Suprapubic skin (tissue), 4 donors: ENCODE measurements at regions not wholly inside any gene's neighbourhood (a gene's known extent, or its start where the extent isn't known, plus 50 kb on each side); places are given as distances from the start of the nearest gene placed in this dataset.

Source experiments
- POLR2A ChIP-seq, 2 donors: fragments of 450-650 bp; IDR thresholded peaks; one replicate each; pipeline ENCODE4 v1.6.1; 2017; ENCODE audit warnings: antibody characterized with exemption in 2 of 2, mild to moderate bottlenecking in 2 of 2, moderate library complexity in 2 of 2
- POLR2AphosphoS5 ChIP-seq, 3 donors: sonication (generic); formaldehyde crosslinking; IDR thresholded peaks; one replicate each; pipeline ENCODE4 v1.6.1; 2017; ENCODE audit warnings: antibody characterized with exemption in 3 of 3
- TF ChIP-seq, protein P1 (sequence below), 2 donors: fragments of 200-600 bp in 1 of 2; fragments of 450-650 bp in 1 of 2; sonication (generic) in 1 of 2; IDR thresholded peaks; one replicate each; pipeline ENCODE4 v1.5.1; 2016 to 2019; ENCODE audit warnings: antibody characterized with exemption in 2 of 2, mild to moderate bottlenecking in 1 of 2, moderate library complexity in 1 of 2

DNA sequence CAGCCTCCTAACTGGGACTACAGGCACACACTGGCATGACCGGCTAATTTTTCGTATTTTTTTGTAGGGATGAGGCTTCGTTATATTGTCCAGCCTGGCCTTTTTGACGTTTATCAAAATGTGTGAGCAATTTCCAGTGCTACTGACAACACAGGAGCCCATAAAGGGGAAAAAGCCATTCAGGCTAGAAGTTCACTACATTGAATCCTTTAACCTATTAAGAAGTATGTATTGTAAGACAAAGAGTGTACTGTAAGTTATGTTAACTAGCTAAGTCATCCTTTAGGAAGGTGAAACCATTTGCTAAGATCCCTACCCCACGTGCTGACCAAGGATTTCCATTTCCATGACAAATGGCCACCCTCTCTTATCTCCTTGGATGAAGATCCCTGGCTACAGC is 156.8 kb downstream of the FOXB1 start:
- TF ChIP-seq POLR2AphosphoS5 (IDR thresholded peaks at IDR 0.05) (no peak), POLR2A (IDR thresholded peaks at IDR 0.05) (no peak)
- TF ChIP-seq, protein P1, sequence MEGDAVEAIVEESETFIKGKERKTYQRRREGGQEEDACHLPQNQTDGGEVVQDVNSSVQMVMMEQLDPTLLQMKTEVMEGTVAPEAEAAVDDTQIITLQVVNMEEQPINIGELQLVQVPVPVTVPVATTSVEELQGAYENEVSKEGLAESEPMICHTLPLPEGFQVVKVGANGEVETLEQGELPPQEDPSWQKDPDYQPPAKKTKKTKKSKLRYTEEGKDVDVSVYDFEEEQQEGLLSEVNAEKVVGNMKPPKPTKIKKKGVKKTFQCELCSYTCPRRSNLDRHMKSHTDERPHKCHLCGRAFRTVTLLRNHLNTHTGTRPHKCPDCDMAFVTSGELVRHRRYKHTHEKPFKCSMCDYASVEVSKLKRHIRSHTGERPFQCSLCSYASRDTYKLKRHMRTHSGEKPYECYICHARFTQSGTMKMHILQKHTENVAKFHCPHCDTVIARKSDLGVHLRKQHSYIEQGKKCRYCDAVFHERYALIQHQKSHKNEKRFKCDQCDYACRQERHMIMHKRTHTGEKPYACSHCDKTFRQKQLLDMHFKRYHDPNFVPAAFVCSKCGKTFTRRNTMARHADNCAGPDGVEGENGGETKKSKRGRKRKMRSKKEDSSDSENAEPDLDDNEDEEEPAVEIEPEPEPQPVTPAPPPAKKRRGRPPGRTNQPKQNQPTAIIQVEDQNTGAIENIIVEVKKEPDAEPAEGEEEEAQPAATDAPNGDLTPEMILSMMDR (IDR thresholded peaks at IDR 0.05) = no peak
